ENCODE measurements at regions not wholly inside any gene's neighbourhood (a gene's known extent, or its start where the extent isn't known, plus 50 kb on each side); places are given as distances from the start of the nearest gene placed in this dataset.

DNA sequence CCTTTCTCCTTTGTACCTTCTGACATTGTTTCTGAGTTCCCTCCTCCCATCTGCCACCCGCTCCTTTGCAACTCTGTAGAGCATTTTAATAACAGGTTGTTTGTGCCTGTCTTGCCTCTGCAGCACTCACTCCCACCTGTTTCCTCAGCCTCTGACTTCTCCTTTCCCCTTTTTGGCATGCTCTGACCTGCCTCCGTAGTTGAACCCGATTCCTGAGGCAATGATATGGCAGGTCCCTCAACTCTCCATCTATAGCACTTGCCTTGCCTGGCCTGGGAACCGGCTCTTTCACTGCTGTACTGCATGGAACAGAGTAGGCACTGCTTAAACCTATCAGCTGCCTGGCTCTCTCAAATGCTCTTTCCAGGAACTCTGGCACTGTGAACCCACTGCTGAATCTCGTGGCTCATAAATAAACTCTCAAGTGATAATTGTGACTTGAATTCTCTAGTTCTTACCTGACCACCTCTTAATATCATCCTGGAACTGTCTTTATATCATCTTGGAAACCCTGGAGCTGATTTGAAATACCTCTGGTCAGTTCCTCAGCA lies 50.3 kb downstream of the UTRN start:
- no peak for DNase-seq (ENCODE audit: low spot score)

DNA sequence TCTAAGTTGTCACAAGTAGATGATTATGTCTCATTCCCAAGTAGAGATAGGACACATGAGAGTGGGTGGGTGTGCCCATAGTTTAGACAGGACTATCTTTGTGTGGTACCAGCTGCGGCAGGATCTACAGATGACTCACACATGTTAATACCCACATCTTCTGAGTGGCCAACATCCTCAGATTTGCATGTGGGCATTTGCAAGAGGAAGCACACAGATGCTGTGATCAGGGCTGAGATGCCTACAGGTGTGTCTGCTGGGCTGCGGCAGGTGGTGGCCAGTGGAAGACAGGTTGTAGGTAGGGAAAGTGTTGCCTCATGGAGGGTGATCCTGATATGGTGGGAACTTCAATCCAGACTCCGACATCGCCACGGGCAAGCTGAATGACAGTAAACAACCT lies 50.8 kb downstream of the UTRN start:
- no peak for DNase-seq (ENCODE audit: low spot score)

DNA sequence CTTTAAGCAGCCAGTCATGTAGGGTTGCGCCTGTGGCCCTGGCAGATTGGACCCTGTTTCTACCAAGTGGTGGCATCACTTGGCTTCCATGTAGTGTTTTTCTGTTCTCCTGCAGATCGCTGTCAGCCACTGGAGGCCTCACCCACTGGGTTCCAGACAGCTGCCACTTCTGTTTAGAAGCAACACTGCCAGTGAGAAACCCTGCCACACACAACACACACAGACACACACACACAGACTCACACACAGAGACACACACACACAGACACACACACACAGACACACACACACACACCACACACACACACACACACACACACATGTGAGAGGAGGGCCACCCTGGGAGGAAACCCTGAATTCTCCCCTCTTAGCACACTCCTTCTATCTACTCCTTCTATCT lies 51.8 kb downstream of the UTRN start:
- no peak for DNase-seq (ENCODE audit: low spot score)

GRCh38 chr6:144338474-144338873 lies 53.3 kb downstream of the UTRN start:
- DNase-seq (ENCODE audit: low spot score) = no peak

GRCh38 chr6:144338951-144339700 lies 54.0 kb downstream of the UTRN start:
- no peak for DNase-seq (ENCODE audit: low spot score)

- DNase-seq (ENCODE audit: low spot score) = no peak
Measured at GRCh38 chr6:144339859-144340452, 54.8 kb downstream of the UTRN start.

DNA sequence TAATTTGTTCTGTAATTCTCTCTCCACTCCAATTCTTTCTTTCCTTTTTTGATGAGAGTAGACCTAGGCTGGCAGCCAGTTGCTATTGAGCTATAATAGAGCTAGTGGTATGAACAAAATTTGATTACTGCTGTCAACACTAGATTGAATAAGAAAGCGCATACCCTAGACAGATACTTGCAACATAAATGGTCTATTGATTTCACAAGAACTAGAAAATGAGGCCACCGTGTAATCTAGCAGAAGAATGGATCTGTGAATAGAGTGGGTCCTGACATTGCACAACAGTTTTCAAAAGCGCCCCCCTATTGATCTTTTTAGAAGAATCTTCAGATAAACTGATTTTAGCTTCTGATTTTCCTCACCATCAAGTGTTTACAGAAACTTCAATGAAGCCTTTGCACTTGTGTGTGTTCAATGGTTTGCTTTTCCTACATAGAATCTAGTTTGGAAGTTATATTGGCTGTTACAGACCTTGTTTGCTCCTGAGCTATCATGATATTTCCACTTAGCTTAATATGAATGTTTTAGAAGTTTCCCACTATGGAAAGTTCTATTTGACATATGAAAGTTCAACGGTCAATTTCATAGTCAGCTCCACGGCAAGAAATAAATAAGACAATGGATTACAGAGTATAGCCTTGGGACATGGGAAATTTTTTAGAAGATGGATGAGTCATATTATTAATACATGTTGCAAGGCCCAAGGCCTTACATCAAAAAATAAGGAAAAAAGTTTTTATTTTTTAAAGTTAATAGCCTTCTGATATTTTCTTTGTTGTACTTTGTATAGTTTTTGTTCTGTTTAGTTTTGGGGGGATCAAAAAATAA lies 55.6 kb downstream of the UTRN start:
- DNase-seq (ENCODE audit: low spot score) = no peak

- no peak for DNase-seq (ENCODE audit: low spot score)
Measured at GRCh38 chr6:144341831-144342527, 56.8 kb downstream of the UTRN start.

DNA sequence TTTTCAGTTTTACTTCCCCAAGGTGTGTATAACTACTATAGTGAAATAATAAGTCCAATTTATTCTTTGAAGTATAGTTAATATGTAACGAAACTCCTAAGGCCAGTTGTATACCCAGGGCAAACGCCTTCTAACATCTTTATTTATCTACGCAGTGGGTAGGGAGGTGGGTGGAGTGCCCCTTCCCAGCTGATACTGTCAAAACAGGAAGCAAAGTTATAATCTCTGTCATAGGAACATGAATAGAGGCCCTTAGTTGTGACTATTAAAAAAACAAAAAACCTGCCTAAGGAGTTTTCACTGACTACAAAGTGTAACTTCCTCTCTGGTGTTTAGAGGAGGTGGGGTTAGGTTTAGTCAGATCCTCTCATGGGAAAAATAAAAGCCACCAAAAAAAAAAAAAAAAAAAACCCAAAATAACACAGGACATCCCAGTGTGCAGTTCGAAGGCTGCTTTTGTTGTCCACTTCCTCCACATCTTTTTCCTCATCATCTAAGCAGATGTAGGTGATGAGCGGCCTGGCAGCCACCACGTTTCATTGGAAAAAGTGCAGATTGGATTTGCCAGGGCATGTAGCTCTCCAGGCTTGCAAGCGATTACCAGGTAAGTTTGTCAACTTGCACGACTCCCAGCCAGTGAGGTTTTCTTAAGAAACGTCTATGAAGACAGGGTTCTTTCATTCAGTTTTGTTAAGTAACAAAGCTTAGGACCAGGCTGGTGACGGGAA lies 58.7 kb downstream of the UTRN start:
- no peak for DNase-seq (ENCODE audit: low spot score)

DNA sequence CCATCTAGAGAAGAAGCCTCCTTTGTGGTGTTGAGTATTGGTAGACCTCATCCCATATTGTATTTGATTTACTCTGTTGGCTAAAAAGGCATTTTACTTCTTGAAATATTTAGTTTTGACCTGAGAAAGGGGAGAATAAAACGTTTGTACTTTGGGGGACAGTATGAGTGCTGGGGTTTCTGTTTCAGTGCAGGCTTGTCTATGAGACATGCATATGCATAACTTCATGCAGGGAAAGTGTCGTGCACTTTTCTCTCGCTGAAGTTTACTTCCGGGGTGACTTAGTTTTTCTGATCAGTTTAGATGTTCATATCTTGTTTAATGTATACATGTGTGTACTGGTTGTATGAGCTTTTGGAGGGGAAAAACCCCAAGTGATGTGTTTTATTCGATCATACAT lies 59.5 kb downstream of the UTRN start:
- DNase-seq (ENCODE audit: low spot score) = no peak

GRCh38 chr6:144345451-144345850 lies 60.3 kb downstream of the UTRN start:
- no peak for DNase-seq (ENCODE audit: low spot score)

DNA sequence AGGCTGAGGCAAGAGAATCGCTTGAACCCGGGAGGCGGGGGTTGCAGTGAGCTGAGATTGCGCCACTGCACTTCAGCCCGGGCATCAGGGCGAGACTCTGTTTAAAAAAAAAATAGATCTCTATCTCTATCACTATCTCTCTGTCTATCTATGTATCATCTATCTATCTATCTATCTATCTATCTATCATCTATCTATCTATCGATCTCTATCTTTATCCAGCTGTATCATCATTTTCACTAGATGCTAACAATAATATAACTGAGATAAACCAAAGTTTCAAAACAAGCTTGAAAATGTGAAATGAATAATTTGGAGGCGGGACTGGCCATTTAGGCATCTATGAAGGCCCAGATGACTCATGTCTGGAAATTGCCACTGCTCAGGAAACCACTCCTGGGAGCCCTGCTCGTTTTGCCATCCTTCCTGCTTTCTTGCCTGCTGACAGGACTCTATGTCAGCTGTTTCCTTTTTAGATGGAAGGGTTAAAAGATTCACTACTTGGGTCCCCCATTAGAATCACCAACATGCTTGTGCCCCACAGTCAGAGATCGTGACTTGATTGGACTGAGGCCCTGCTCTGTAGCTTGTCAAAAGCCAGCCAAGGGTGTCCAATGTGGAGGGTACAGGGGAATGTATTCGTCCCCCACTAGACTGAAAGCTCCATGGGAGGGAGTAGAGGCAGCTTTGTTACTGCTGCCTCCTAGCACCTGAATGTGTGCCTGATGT lies 61.7 kb downstream of the UTRN start:
- no peak for DNase-seq (ENCODE audit: low spot score)

- DNase-seq (ENCODE audit: low spot score) = no peak
Measured at GRCh38 chr6:144347448-144347759, 62.3 kb downstream of the UTRN start.

DNA sequence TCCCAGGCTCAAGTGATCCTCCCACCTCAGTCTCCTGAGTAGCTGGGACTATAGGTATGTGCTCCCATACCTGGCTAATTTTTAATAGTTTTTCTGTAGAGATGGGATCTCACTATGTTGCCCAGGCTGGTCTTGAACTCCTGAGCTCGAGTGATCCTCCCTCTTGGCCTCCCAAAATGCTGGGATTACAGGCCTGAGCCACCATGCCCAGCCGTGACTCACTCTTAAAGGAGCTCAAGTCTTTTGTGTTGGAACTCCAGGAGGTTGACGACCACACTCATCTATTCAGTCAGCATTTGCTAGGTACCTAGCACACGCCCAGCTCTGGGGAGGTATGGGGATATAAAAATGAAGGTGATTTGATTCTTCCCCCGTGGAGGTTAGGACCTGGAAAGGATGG lies 62.8 kb downstream of the UTRN start:
- no peak for DNase-seq (ENCODE audit: low spot score)

DNA sequence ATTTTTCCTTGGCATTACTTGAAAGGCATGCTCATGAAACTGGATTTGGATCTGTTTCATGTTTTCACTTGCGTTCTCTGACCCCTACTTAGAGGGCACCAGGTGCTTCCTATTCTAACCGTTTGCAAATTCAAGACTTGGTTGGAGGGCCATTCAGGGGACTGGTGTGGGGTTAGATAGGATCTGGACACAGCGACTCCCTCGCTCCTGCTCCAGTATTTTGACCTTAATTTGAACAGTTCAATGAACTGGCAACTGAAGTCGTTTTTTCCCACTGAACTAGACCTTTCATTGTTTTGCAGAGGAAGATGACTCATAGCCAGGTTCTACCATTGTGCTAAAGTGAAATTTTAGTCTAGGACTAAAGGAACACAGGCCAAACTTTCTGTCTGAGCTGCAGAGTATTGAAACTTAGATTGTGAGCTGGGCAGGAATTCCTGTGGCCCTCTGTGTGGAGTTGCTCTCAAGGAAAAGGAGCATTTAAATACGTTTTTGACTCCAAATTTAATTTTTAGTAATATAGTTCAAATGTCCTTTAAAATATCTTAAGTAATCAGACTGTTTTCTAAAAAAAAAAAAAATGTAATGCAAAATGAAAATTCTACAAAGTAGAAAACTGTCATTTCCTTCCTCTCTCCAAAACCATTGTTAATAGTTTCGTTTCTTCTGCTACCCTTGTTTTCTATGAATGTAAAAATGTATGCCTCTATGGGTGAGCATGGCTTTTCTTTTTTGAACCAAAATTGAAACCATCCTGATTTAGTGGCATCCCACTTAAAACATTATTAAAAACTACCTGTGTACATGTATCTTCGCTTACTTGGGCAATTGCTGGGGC lies 64.8 kb downstream of the UTRN start:
- no peak for DNase-seq (ENCODE audit: low spot score)

- no peak for DNase-seq (ENCODE audit: low spot score)
Measured at GRCh38 chr6:144350528-144350880, 65.4 kb downstream of the UTRN start.

DNA sequence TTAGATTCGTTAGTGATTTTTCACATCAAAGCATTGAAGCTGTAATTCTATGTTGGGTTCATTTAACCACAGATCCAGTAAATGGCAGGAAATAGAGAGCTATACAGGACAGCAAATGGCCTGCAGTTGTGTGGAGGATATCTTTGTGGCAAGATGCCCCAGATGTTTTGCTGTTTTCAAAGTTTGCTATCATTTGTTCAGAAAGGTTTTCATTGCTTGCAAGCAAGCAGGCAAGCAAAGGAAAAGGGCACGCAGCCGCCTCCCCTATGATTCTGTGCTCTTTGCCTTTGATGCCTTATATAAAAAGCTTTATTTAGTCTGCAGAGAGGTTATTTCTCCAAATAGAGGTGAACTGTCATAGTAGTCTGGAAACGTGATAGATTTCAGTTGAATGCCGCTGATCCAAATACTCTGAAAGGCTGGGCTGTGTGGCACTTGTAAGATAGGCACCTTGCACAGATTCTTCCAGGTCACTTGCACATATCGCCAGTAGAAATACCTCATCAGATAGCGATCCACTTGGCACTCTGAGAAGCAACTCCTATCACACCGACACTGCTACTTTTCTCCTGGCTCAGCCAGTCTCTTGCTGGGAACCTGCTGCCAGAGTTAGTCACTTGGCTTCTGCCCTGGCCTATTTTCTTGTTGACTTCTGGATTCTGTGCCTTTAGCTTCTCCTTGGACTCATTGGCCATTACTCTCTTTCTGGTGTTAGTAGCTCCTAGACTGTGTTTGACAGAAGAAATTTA lies 66.4 kb downstream of the UTRN start:
- no peak for DNase-seq (ENCODE audit: low spot score)

DNA sequence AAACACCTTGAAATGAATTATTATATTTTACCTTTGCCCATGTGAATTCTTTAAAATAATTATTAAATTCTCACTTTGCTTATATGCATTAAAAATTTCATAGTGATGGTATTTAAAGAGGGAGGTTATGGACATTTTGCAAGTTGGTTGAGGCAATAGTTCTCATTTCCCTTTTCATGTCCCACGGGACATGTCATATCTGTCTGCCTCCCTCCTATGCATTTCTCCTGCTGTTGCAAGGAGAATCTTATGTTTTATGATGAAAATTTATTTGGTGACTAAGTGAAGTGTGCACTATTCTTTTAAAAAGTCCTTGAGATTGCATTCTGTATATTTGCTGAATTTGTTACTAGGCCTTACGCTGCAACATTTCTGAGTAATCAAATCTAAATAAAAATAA lies 67.2 kb downstream of the UTRN start:
- DNase-seq (ENCODE audit: low spot score) = no peak

DNA sequence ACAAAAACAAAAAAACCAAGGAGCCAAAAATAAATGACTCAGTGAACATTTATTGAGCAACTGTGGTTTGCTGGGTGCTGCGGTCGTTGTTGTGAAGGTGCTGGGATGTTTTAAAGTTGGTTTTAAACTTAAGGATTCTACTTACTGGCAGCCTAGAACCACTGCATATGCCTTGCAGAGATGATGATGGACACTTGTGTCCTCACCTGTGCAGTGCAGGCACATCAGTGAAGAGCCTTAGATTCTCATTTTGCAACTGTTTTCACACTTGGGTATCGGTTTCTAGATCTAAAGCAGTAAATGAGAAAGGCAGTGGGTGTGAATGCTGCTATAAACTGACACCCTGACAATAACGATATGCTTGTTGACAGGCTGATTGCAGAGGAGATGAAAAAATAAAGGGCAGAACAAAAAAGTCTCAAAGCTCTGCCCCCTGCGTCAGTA lies 68.8 kb downstream of the UTRN start:
- no peak for DNase-seq (ENCODE audit: low spot score)
